HepG2 (cell line): ENCODE measurements at regions not wholly inside any gene's neighbourhood (a gene's known extent, or its start where the extent isn't known, plus 50 kb on each side); places are given as distances from the start of the nearest gene placed in this dataset.

Experiments used
- ARNTL ChIP-seq: sonication (generic); formaldehyde crosslinking; IDR thresholded peaks from 2 replicates; pipeline ENCODE4 v1.4.0; 2020; ENCODE audit warnings: mild to moderate bottlenecking, missing genetic modification reagents
- BHLHE40 ChIP-seq: IDR thresholded peaks from 2 replicates; pipeline ENCODE4 v1.6.1; 2011; ENCODE audit warnings: low read length, improper control_type of control experiment
- CREM ChIP-seq, 2 experiments: sonication (generic) in 1 of 2; formaldehyde crosslinking in 1 of 2; IDR thresholded peaks; 2 replicates each; pipeline versions ENCODE4 v1.4.0 to v1.6.1; 2016 to 2020; ENCODE audit warnings: antibody characterized with exemption in 1 of 2, mild to moderate bottlenecking in 1 of 2, missing genetic modification reagents in 1 of 2
- FOSL1 ChIP-seq: sonication (generic); formaldehyde crosslinking; IDR thresholded peaks from 2 replicates; pipeline ENCODE4 v1.9.0; 2021; ENCODE audit warnings: missing genetic modification reagents, borderline replicate concordance
- HMGA1 ChIP-seq: sonication (generic); formaldehyde crosslinking; conservative IDR thresholded peaks from 2 replicates; pipeline ENCODE4 v1.4.0; 2020; ENCODE audit warnings: missing genetic modification reagents
- KAT2B ChIP-seq: fragments of 150-350 bp; IDR thresholded peaks from 2 replicates; pipeline ENCODE4 v1.6.1; 2014; ENCODE audit warnings: low read depth, low read length, borderline replicate concordance
- KAT8 ChIP-seq: IDR thresholded peaks from 2 replicates; pipeline ENCODE4 v1.6.1; 2016; ENCODE audit warnings: missing genetic modification reagents, missing compliant biosample characterization
- KLF16 ChIP-seq, 2 experiments: sonication (generic) in 1 of 2; formaldehyde crosslinking in 1 of 2; IDR thresholded peaks; 2 replicates each; pipeline versions ENCODE4 v1.6.1 to v1.8.0; 2016 to 2023; ENCODE audit warnings: missing genetic modification reagents in 2 of 2, missing compliant biosample characterization in 1 of 2
- KLF9 ChIP-seq: IDR thresholded peaks from 2 replicates; pipeline ENCODE4 v1.6.1; 2016; ENCODE audit warnings: low read depth
- MXI1 ChIP-seq: IDR thresholded peaks from 3 replicates; pipeline ENCODE4 v1.6.1; 2012; ENCODE audit warnings: low read depth, low read length, inconsistent platforms, borderline replicate concordance
- RNF2 ChIP-seq: fragments of 450-650 bp; conservative IDR thresholded peaks from 2 replicates; pipeline ENCODE4 v1.6.1; 2016; ENCODE audit warnings: low read depth
- SOX5 ChIP-seq: IDR thresholded peaks from 2 replicates; pipeline ENCODE4 v1.6.1; 2016; ENCODE audit warnings: borderline replicate concordance
- TARDBP ChIP-seq: sonication (generic); formaldehyde crosslinking; IDR thresholded peaks from 2 replicates; pipeline ENCODE4 v1.8.0; 2022; ENCODE audit warnings: mild to moderate bottlenecking, missing genetic modification reagents
- XRCC5 ChIP-seq: fragments of 200-400 bp; formaldehyde crosslinking; optimal IDR thresholded peaks from 2 replicates; pipeline ENCODE3; 2017; ENCODE audit warnings: mild to moderate bottlenecking, low read length
- ZBTB46 ChIP-seq: sonication (generic); formaldehyde crosslinking; IDR thresholded peaks from 2 replicates; pipeline ENCODE4 v1.4.0; 2020; ENCODE audit warnings: mild to moderate bottlenecking, missing genetic modification reagents, borderline replicate concordance
- ZNF224 ChIP-seq: sonication (generic); formaldehyde crosslinking; IDR thresholded peaks from 2 replicates; pipeline ENCODE4 v1.5.0; 2020; ENCODE audit warnings: mild to moderate bottlenecking, missing genetic modification reagents
- ZNF335 ChIP-seq: sonication (generic); formaldehyde crosslinking; IDR thresholded peaks from 2 replicates; pipeline ENCODE4 v1.4.0; 2020; ENCODE audit warnings: missing genetic modification reagents
- ZNF496 ChIP-seq: sonication (generic); formaldehyde crosslinking; IDR thresholded peaks from 2 replicates; pipeline ENCODE4 v1.8.1; 2023; ENCODE audit warnings: mild to moderate bottlenecking, moderate library complexity, missing genetic modification reagents; ENCODE audit not compliant: insufficient replicate concordance
- ZNF567 ChIP-seq: sonication (generic); formaldehyde crosslinking; IDR thresholded peaks from 2 replicates; pipeline ENCODE4 v1.8.1; 2023; ENCODE audit warnings: mild to moderate bottlenecking, missing genetic modification reagents, borderline replicate concordance
- TF ChIP-seq, protein P1 (sequence below): sonication (generic); formaldehyde crosslinking; IDR thresholded peaks from 2 replicates; pipeline ENCODE4 v1.4.0; 2020; ENCODE audit warnings: missing genetic modification reagents
- TF ChIP-seq, protein P2 (sequence below): sonication (generic); formaldehyde crosslinking; IDR thresholded peaks from 2 replicates; pipeline ENCODE4 v1.4.0; 2020; ENCODE audit warnings: missing genetic modification reagents, mild to moderate bottlenecking, borderline replicate concordance
- TF ChIP-seq, protein P3 (sequence below): sonication (generic); formaldehyde crosslinking; IDR thresholded peaks from 2 replicates; pipeline ENCODE4 v1.8.1; 2023; ENCODE audit warnings: mild to moderate bottlenecking, moderate library complexity, missing genetic modification reagents
- TF ChIP-seq, protein P4 (sequence below): sonication (generic); formaldehyde crosslinking; IDR thresholded peaks from 2 replicates; pipeline ENCODE4 v1.4.0; 2020; ENCODE audit warnings: missing genetic modification reagents, borderline replicate concordance

DNA sequence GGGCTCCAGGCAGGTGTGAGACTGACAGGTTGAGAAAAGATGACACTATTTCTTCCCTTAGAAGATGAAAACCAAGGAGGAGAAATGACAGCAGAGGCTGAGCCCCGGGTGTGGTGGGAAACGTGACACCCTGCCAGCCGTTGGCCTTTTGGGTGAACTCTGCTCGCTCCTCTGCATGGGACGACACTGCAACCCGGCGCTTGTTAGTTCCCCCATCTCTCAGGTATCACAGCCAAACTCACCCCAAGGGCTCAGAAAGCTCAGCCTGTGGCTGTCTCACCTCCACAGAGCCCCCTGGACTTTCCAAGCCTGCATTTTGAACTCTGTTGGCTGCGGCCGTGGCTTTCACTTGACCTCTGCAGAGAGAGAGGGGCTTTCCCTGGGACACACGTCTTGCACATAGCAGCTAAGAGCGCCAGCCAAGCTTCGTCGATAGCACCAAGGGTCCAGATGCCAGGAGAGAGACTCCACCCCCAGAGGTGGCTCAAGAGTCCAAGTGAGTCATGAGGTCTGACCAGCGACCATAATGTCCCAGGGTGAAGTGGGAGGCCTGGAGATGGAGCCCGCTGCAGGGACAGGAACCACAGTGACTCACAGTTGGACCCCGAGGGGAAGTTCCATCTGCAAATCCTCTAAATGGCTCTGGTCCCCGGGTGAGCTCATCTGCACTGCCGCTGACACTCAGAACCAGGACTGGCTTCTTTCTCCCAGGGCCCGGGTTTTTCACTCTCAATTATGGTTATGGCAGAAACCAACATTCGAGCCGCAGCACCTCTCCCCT, 301.9 kb downstream of the SOX9 start (continued):
- TF ChIP-seq, protein P1, sequence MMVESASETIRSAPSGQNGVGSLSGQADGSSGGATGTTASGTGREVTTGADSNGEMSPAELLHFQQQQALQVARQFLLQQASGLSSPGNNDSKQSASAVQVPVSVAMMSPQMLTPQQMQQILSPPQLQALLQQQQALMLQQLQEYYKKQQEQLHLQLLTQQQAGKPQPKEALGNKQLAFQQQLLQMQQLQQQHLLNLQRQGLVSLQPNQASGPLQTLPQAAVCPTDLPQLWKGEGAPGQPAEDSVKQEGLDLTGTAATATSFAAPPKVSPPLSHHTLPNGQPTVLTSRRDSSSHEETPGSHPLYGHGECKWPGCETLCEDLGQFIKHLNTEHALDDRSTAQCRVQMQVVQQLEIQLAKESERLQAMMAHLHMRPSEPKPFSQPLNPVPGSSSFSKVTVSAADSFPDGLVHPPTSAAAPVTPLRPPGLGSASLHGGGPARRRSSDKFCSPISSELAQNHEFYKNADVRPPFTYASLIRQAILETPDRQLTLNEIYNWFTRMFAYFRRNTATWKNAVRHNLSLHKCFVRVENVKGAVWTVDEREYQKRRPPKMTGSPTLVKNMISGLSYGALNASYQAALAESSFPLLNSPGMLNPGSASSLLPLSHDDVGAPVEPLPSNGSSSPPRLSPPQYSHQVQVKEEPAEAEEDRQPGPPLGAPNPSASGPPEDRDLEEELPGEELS (CRISPR knock-in tag) = no peak
- TF ChIP-seq, protein P2, sequence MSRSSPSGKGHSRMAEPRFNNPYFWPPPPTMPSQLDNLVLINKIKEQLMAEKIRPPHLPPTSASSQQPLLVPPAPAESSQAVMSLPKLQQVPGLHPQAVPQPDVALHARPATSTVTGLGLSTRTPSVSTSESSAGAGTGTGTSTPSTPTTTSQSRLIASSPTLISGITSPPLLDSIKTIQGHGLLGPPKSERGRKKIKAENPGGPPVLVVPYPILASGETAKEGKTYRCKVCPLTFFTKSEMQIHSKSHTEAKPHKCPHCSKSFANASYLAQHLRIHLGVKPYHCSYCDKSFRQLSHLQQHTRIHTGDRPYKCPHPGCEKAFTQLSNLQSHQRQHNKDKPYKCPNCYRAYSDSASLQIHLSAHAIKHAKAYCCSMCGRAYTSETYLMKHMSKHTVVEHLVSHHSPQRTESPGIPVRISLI = peak; percentile 40; the same call in 1 of the 2 replicates
- TF ChIP-seq BHLHE40 (peak; percentile 53; the same call in 1 of the 2 replicates), ZNF224 (peak; percentile 97), ZBTB46 (CRISPR knock-in tag) (no peak), TARDBP (peak; percentile 59), FOSL1 (CRISPR knock-in tag) (peak; percentile 93), ZNF496 (CRISPR knock-in tag) (no peak), CREM (IDR thresholded peaks at IDR 0.05) (peak; percentile 79), CREM (CRISPR knock-in tag; IDR thresholded peaks at IDR 0.05) (no peak), XRCC5 (peak; percentile 96), KLF9 (CRISPR knock-in tag) (no peak; the same call in 1 of the 2 replicates), RNF2 (no peak), ZNF335 (CRISPR knock-in tag) (peak; percentile 82; the same call in 1 of the 2 replicates), HMGA1 (no peak), KAT2B (no peak), KAT8 (CRISPR knock-in tag) (peak; percentile 72; the same call in 1 of the 2 replicates), ARNTL (CRISPR knock-in tag) (peak; percentile 77), MXI1 (no peak; the same call in 2 of the 3 replicates), SOX5 (CRISPR knock-in tag) (peak; percentile 33; the same call in 1 of the 2 replicates), ZNF567 (CRISPR knock-in tag) (peak; percentile 30; the same call in 1 of the 2 replicates), KLF16 (CRISPR knock-in tag; IDR thresholded peaks at IDR 0.05) (peak in 1 of 2 experiments; percentile 86; a peak in 2 of 4 replicates)
- TF ChIP-seq, protein P3, sequence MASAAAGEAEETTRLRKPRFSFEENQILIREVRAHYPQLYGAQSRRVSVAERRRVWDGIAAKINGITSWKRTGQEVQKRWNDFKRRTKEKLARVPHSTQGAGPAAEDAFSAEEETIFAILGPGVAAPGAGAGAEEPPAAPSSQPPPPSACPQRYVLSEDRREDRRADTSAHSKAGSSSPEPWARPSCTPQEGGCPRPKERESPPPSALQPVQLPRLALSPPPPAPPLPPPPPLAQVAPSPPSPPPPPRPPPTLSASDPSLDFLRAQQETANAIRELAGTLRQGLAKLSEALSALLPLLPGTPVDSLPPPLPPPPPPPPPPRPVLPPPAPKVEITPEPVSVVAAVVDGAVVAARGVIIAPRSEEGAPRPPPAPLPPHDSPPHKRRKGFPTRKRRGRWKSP (CRISPR knock-in tag) = peak; percentile 79
- TF ChIP-seq, protein P4, sequence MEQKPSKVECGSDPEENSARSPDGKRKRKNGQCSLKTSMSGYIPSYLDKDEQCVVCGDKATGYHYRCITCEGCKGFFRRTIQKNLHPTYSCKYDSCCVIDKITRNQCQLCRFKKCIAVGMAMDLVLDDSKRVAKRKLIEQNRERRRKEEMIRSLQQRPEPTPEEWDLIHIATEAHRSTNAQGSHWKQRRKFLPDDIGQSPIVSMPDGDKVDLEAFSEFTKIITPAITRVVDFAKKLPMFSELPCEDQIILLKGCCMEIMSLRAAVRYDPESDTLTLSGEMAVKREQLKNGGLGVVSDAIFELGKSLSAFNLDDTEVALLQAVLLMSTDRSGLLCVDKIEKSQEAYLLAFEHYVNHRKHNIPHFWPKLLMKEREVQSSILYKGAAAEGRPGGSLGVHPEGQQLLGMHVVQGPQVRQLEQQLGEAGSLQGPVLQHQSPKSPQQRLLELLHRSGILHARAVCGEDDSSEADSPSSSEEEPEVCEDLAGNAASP (CRISPR knock-in tag) = no peak
